ENCODE measurements at regions not wholly inside any gene's neighbourhood (a gene's known extent, or its start where the extent isn't known, plus 50 kb on each side); places are given as distances from the start of the nearest gene placed in this dataset.

GRCh38 chr18:64287926-64288325, 139.0 kb upstream of the LINC00305 start:
- H3K4me2 ChIP-seq (ENCODE audit: low read length) = no peak overlapping the region
- no peak overlapping the region for H2AFZ ChIP-seq (ENCODE audit: low read depth, low read length)
- no peak overlapping the region for H3K27ac ChIP-seq (ENCODE audit: low read length)
- H3K9ac ChIP-seq (ENCODE audit: low read length) = no peak overlapping the region
- no peaks in the 10 kb centered on the region for H3K27me3 ChIP-seq (ENCODE audit: insufficient read depth, low read depth, low read length)
- H3K79me2 ChIP-seq (replicated peaks; ENCODE audit: insufficient read depth, low read length) = no peaks in the 10 kb centered on the region
- H3F3A ChIP-seq (ENCODE audit: insufficient read depth, low read length, poor library complexity, severe bottlenecking) = no peaks in the 10 kb centered on the region
- no peaks in the 10 kb centered on the region for H3K9me3 ChIP-seq (ENCODE audit: low read length)
- TF ChIP-seq CTCF (IDR thresholded peaks at IDR 0.05; ENCODE audit: poor library complexity, severe bottlenecking) (no peak), POLR2AphosphoS5 (IDR thresholded peaks at IDR 0.05) (no peak), SMC3 (conservative IDR thresholded peaks at IDR 0.05; ENCODE audit: poor library complexity) (no peak), RAD21 (conservative IDR thresholded peaks at IDR 0.05) (no peak), TAF1 (IDR thresholded peaks at IDR 0.05; ENCODE audit: low read depth) (no peak), EP300 (conservative IDR thresholded peaks at IDR 0.05; ENCODE audit: poor library complexity, severe bottlenecking) (no peak), MXI1 (conservative IDR thresholded peaks at IDR 0.05; ENCODE audit: poor library complexity, severe bottlenecking) (no peak), EZH2 (IDR thresholded peaks at IDR 0.05; ENCODE audit: borderline replicate concordance, insufficient read depth, low read length, poor library complexity, severe bottlenecking) (no peak)
- H3K9me2 ChIP-seq (ENCODE audit: insufficient read depth, low read length) = no peaks in the 10 kb centered on the region
- H3K36me3 ChIP-seq (ENCODE audit: insufficient read depth, low read length) = no peaks in the 10 kb centered on the region
- H3K4me3 ChIP-seq (ENCODE audit: low read length) = no peak overlapping the region
- H4K20me1 ChIP-seq (ENCODE audit: insufficient read depth) = no peaks in the 10 kb centered on the region

GRCh38 chr18:64283059-64283458, 134.2 kb upstream of the LINC00305 start:
- no peak overlapping the region for H3K27ac ChIP-seq (ENCODE audit: low read length)
- no peak overlapping the region for H3K4me3 ChIP-seq (ENCODE audit: low read length)
- H3K27me3 ChIP-seq (ENCODE audit: insufficient read depth, low read depth, low read length) = no peaks in the 10 kb centered on the region
- H2AFZ ChIP-seq (ENCODE audit: low read depth, low read length) = no peak overlapping the region
- no peaks in the 10 kb centered on the region for H3K9me2 ChIP-seq (ENCODE audit: insufficient read depth, low read length)
- no peaks in the 10 kb centered on the region for H4K20me1 ChIP-seq (ENCODE audit: insufficient read depth)
- H3K79me2 ChIP-seq (replicated peaks; ENCODE audit: insufficient read depth, low read length) = no peaks in the 10 kb centered on the region
- TF ChIP-seq EZH2 (IDR thresholded peaks at IDR 0.05; ENCODE audit: borderline replicate concordance, insufficient read depth, low read length, poor library complexity, severe bottlenecking) (no peak), MXI1 (conservative IDR thresholded peaks at IDR 0.05; ENCODE audit: poor library complexity, severe bottlenecking) (no peak), REST (IDR thresholded peaks at IDR 0.05; ENCODE audit: borderline replicate concordance) (no peak), SMC3 (conservative IDR thresholded peaks at IDR 0.05; ENCODE audit: poor library complexity) (no peak), EP300 (conservative IDR thresholded peaks at IDR 0.05; ENCODE audit: poor library complexity, severe bottlenecking) (no peak), TAF1 (IDR thresholded peaks at IDR 0.05; ENCODE audit: low read depth) (no peak), POLR2AphosphoS5 (IDR thresholded peaks at IDR 0.05) (no peak), RAD21 (conservative IDR thresholded peaks at IDR 0.05) (no peak), CTCF (IDR thresholded peaks at IDR 0.05; ENCODE audit: poor library complexity, severe bottlenecking) (no peak)
- H3K9me3 ChIP-seq (ENCODE audit: low read length) = no peaks in the 10 kb centered on the region
- no peaks in the 10 kb centered on the region for H3F3A ChIP-seq (ENCODE audit: insufficient read depth, low read length, poor library complexity, severe bottlenecking)
- no peak overlapping the region for H3K9ac ChIP-seq (ENCODE audit: low read length)
- H3K4me2 ChIP-seq (ENCODE audit: low read length) = no peak overlapping the region
- no peaks in the 10 kb centered on the region for H3K36me3 ChIP-seq (ENCODE audit: insufficient read depth, low read length)

All from neural cell (in vitro differentiated cells).